AG04449 (cell line): ENCODE measurements at regions not wholly inside any gene's neighbourhood (a gene's known extent, or its start where the extent isn't known, plus 50 kb on each side); places are given as distances from the start of the nearest gene placed in this dataset.

Experiments used
- CTCF ChIA-PET: fragments of 350-600 bp; formaldehyde crosslinking; extraction: SDS; loops from one replicate; lab custom pipeline; 2021; ENCODE audit warnings: antibody characterized with exemption; lab: Yijun Ruan, JAX
- POLR2A ChIA-PET: fragments of 400-600, 350-600 bp; formaldehyde crosslinking; extraction: SDS; loops from one replicate; lab custom pipeline; 2020; ENCODE audit warnings: antibody characterized with exemption, inconsistent platforms; lab: Yijun Ruan, JAX
- DNase-seq: peaks from one replicate; pipeline ENCODE4 v3.0.0-alpha.2; 2010; ENCODE audit warnings: low read depth, low spot score
- H3K4me3 ChIP-seq: 2 replicates; pipeline ENCODE4 v1.5.1; 2011; ENCODE audit warnings: low read depth, mild to moderate bottlenecking, control low read depth, low read length
- CTCF ChIP-seq: IDR thresholded peaks from one replicate; pipeline ENCODE4 v1.5.1; 2011; ENCODE audit warnings: mild to moderate bottlenecking, moderate library complexity, low read length, control low read depth, inconsistent platforms; ENCODE audit not compliant: insufficient read depth; ENCODE audit errors: missing control alignments

DNA sequence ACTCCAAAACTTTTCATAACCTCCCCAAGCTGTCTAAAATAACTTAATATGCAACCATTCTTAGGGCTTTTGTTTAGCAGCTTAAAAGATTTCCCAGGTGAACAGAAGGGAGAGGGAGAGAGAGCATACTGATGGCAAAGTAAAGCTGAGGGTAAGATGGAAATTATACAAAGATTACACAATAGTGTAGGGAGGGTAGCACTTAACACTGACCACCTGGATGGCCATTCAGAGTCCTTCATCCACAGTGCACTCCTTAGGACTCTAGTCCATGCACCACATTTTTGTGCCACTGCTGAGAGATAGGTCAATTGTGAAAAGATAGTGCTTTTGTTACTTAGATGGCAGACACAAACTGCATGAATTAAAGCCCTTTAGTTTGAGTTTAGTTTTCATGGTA is 574.6 kb downstream of the LMO4 start:
- DNase-seq = no peak
- H3K4me3 ChIP-seq = no peak overlapping the region
- no peak for TF ChIP-seq CTCF
- CTCF ChIA-PET = no interaction called here
- POLR2A ChIA-PET = no interaction called here

GRCh38 chr1:87904651-87905050 is 576.0 kb downstream of the LMO4 start:
- no peak overlapping the region for H3K4me3 ChIP-seq
- CTCF ChIA-PET = no interaction called here
- no peak for DNase-seq
- TF ChIP-seq CTCF = no peak
- POLR2A ChIA-PET = no interaction called here

DNA sequence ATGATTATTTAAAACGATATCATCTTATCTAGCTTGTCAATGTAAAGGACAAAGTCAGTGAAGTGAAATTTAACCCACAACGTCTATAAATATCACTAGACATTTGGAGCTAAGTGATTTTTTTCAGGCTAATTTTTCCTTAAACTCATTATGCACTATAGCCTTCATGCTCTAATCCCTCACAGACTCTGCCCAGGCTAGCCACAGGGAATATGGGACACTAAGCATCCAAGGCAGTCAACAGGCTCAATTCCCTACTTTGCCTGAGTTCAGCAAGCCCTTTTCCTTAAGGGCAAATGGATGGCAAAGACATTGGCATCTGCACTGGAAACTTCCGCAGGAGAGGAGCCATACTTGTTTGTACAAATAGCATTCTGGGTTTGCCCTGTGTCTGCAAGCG is 577.0 kb downstream of the LMO4 start:
- POLR2A ChIA-PET = no interaction called here

DNA sequence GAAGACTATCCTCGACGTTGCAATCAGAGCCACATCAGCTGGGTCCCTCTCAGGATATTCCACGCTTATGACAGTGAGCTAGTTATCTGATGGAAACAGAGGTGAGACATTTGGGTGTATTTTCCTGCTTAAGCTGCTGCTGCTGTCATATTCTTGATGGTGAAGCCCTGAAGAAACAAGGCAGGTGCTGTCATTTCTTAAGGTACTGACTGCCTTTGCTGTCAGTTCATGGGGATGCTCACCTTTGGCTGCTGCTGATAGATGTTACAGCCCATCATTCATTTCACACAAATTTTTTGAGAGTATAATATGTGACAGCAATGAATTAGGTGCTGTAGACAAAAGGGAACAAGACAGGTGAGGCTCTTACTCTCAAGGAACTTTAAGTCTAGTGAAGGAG is 577.4 kb downstream of the LMO4 start:
- no peak overlapping the region for H3K4me3 ChIP-seq
- no peak for TF ChIP-seq CTCF
- ChIA-PET POLR2A (no interaction called here), CTCF (no interaction called here)
- DNase-seq = no peak

More for the DNA sequence above, 577.0 kb downstream of the LMO4 start:
- H3K4me3 ChIP-seq = no peak overlapping the region
- CTCF ChIA-PET = no interaction called here
- no peak for DNase-seq
- no peak for TF ChIP-seq CTCF

DNA sequence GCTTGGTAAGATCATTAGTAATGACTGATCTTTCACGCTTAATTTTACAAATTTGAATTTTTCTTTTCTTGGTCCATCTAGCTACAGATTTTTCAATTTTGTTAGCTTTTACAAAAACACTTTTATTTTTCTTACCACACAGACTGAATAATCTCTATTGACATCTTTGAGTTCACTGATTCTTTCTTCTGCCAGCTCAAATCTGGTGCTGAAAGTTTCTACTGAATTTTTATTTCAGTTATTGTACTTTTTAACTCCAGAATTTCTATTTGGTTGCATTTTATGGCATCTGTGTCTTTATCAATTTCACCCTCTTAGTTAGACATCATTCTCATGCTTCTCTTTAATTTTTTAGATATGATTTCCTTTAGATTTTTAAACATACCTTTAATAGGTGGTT is 584.7 kb downstream of the LMO4 start:
- POLR2A ChIA-PET = no interaction called here
- no peak overlapping the region for H3K4me3 ChIP-seq
- CTCF ChIA-PET = no interaction called here
- DNase-seq = no peak
- TF ChIP-seq CTCF = no peak

GRCh38 chr1:87914396-87914795 is 585.7 kb downstream of the LMO4 start:
- no peak for DNase-seq
- ChIA-PET POLR2A (no interaction called here), CTCF (no interaction called here)
- H3K4me3 ChIP-seq = no peak overlapping the region
- no peak for TF ChIP-seq CTCF
